Right hindlimb (tissue), 1 donor: ENCODE measurements at regions not wholly inside any gene's neighbourhood (a gene's known extent, or its start where the extent isn't known, plus 50 kb on each side); places are given as distances from the start of the nearest gene placed in this dataset.
"Not testable (repeated sequence)": the region's sequence is repeated elsewhere in the genome, so short reads cannot be mapped to it uniquely, and the experiment has no call there.

Experiments used
- DNase-seq: peaks from one replicate; pipeline ENCODE4 v3.0.0-alpha.2; 2018

GRCh38 chr2:160736148-160737028, 242.8 kb upstream of the RBMS1 start:
- DNase-seq = no peak

GRCh38 chr2:160737247-160737646, 243.6 kb upstream of the RBMS1 start:
- DNase-seq = no peak

- no peak for DNase-seq
These were observed 247.7 kb upstream of the RBMS1 start for GRCh38 chr2:160741271-160741670.

GRCh38 chr2:160741815-160742214, 248.2 kb upstream of the RBMS1 start:
- no peak for DNase-seq

- no peak for DNase-seq
These were observed 249.1 kb upstream of the RBMS1 start for GRCh38 chr2:160742667-160743066.

GRCh38 chr2:160747501-160748170, 254.0 kb upstream of the RBMS1 start:
- DNase-seq = no peak

GRCh38 chr2:160751021-160751420, 257.4 kb upstream of the RBMS1 start:
- no peak for DNase-seq

GRCh38 chr2:160752475-160753330, 259.1 kb upstream of the RBMS1 start:
- DNase-seq = no peak

GRCh38 chr2:160753331-160753654, 259.7 kb upstream of the RBMS1 start:
- DNase-seq = no peak

- DNase-seq = no peak
These were observed 260.4 kb upstream of the RBMS1 start for GRCh38 chr2:160753960-160754359.

GRCh38 chr2:160756481-160756880, 262.9 kb upstream of the RBMS1 start:
- DNase-seq = no peak

- DNase-seq = not testable (repeated sequence)
These were observed 269.0 kb upstream of the RBMS1 start for GRCh38 chr2:160762493-160763128.

GRCh38 chr2:160783474-160783873, 289.9 kb upstream of the RBMS1 start:
- DNase-seq = no peak

GRCh38 chr2:160784034-160784433, 290.4 kb upstream of the RBMS1 start:
- DNase-seq = no peak

GRCh38 chr2:160790738-160791137, 297.1 kb upstream of the RBMS1 start:
- no peak for DNase-seq

- DNase-seq = no peak
These were observed 298.3 kb upstream of the RBMS1 start for GRCh38 chr2:160791884-160792283.

- DNase-seq = no peak
These were observed 299.2 kb upstream of the RBMS1 start for GRCh38 chr2:160792837-160793236.

GRCh38 chr2:160794926-160795325, 301.3 kb upstream of the RBMS1 start:
- no peak for DNase-seq

- no peak for DNase-seq
These were observed 310.3 kb upstream of the RBMS1 start for GRCh38 chr2:160803881-160804280.

GRCh38 chr2:160810406-160810805, 316.8 kb upstream of the RBMS1 start:
- no peak for DNase-seq

GRCh38 chr2:160812830-160813505, 319.4 kb upstream of the RBMS1 start:
- DNase-seq = no peak

GRCh38 chr2:160813506-160813858, 319.9 kb upstream of the RBMS1 start:
- no peak for DNase-seq
